ENCODE measurements at regions not wholly inside any gene's neighbourhood (a gene's known extent, or its start where the extent isn't known, plus 50 kb on each side); places are given as distances from the start of the nearest gene placed in this dataset.
A peak's percentile ranks its signal among the peaks of the same experiment; 100 is the strongest.

GRCh38 chr5:3202570-3202969 is 393.1 kb upstream of the IRX1 start:
- in situ Hi-C loops (cut with HindIII; ENCODE audit: low sequenced_read_pairs), result no loop called here
- no peak overlapping the region for H3K4me3 ChIP-seq (ENCODE audit: low read depth, low read length)
- TF ChIP-seq CTCF (IDR thresholded peaks at IDR 0.05; ENCODE audit: low read depth, low read length), result no peak
- DNase-seq (ENCODE audit: low read depth, low spot score), result no peak

- no peak overlapping the region for H3K4me3 ChIP-seq (ENCODE audit: low read depth, low read length)
- DNase-seq (ENCODE audit: low read depth, low spot score), result no peak
- TF ChIP-seq CTCF (IDR thresholded peaks at IDR 0.05; ENCODE audit: low read depth, low read length), result no peak
- in situ Hi-C loops (cut with HindIII; ENCODE audit: low sequenced_read_pairs), result no loop called here
Measured at GRCh38 chr5:3201941-3202340, 393.7 kb upstream of the IRX1 start.

- in situ Hi-C loops (cut with HindIII; ENCODE audit: low sequenced_read_pairs), result no loop called here
- TF ChIP-seq CTCF (IDR thresholded peaks at IDR 0.05; ENCODE audit: low read depth, low read length), result no peak
- DNase-seq (ENCODE audit: low read depth, low spot score), result no peak
- H3K4me3 ChIP-seq (ENCODE audit: low read depth, low read length), result no peak overlapping the region
Measured at GRCh38 chr5:3201121-3201520, 394.5 kb upstream of the IRX1 start.

- no peak for TF ChIP-seq CTCF (IDR thresholded peaks at IDR 0.05; ENCODE audit: low read depth, low read length)
- H3K4me3 ChIP-seq (ENCODE audit: low read depth, low read length), result no peak overlapping the region
- DNase-seq (ENCODE audit: low read depth, low spot score), result no peak
- in situ Hi-C loops (cut with HindIII; ENCODE audit: low sequenced_read_pairs), result no loop called here
Measured at GRCh38 chr5:3199962-3200755, 395.5 kb upstream of the IRX1 start.

- H3K4me3 ChIP-seq (ENCODE audit: low read depth, low read length), result no peak overlapping the region
- in situ Hi-C loops (cut with HindIII; ENCODE audit: low sequenced_read_pairs), result no loop called here
- DNase-seq (ENCODE audit: low read depth, low spot score), result no peak
- TF ChIP-seq CTCF (IDR thresholded peaks at IDR 0.05; ENCODE audit: low read depth, low read length), result no peak
Measured at GRCh38 chr5:3198074-3198449, 397.6 kb upstream of the IRX1 start.

- no peak overlapping the region for H3K4me3 ChIP-seq (ENCODE audit: low read depth, low read length)
- in situ Hi-C loops (cut with HindIII; ENCODE audit: low sequenced_read_pairs), result no loop called here
- DNase-seq (ENCODE audit: low read depth, low spot score), result peak; percentile 1
- no peak for TF ChIP-seq CTCF (IDR thresholded peaks at IDR 0.05; ENCODE audit: low read depth, low read length)
Measured at GRCh38 chr5:3197304-3198073, 398.1 kb upstream of the IRX1 start.

All from astrocyte of the spinal cord (primary cell).